Epithelial cell of proximal tubule (primary cell): ENCODE measurements at regions not wholly inside any gene's neighbourhood (a gene's known extent, or its start where the extent isn't known, plus 50 kb on each side); places are given as distances from the start of the nearest gene placed in this dataset.

Source experiments
- DNase-seq: peaks from one replicate; pipeline ENCODE4 v3.0.0-alpha.2; 2011; ENCODE audit warnings: low read depth
- H3K4me3 ChIP-seq: 2 replicates; pipeline ENCODE4 v1.5.1; 2011; ENCODE audit warnings: low read depth, mild to moderate bottlenecking, low read length
- TF ChIP-seq, protein P1 (sequence below): conservative IDR thresholded peaks from 2 replicates; pipeline ENCODE4 v1.5.1; 2012; ENCODE audit warnings: low read depth, mild to moderate bottlenecking, low read length

DNA sequence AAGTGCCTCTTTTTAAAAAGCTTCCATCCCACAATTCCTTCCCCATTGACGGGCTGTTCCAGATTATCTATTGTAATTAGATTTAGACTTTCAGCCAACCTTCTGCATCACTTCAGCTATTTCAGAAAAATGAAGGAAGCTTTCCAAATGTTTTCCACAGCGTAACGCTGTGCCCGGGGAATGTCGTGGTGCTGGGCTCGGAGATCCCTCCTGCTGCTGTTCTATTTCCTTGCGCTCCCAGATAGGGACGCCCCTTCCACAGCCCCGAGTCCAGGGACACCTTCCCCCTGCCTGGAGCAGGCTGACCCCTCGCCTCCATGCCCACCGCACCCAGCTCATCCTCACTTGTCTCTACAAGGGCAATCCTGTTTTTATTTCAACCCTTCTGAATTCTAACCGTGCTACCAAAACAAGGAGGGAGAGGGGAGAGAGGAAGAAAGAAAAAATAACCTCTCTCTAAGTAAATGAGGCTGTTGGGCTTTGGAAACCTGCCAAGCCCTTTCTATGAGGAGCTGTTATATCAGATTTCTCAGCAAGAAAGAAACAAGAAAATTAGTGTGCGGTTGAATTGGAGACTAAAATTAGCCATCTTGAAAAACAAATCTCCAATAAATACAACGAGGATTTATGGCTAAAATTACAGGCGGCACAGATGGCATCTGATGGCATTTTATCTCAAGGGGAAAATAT lies 366.9 kb downstream of the BRD1 start:
- H3K4me3 ChIP-seq, result no peak overlapping the region
- no peak for DNase-seq
- TF ChIP-seq, protein P1, sequence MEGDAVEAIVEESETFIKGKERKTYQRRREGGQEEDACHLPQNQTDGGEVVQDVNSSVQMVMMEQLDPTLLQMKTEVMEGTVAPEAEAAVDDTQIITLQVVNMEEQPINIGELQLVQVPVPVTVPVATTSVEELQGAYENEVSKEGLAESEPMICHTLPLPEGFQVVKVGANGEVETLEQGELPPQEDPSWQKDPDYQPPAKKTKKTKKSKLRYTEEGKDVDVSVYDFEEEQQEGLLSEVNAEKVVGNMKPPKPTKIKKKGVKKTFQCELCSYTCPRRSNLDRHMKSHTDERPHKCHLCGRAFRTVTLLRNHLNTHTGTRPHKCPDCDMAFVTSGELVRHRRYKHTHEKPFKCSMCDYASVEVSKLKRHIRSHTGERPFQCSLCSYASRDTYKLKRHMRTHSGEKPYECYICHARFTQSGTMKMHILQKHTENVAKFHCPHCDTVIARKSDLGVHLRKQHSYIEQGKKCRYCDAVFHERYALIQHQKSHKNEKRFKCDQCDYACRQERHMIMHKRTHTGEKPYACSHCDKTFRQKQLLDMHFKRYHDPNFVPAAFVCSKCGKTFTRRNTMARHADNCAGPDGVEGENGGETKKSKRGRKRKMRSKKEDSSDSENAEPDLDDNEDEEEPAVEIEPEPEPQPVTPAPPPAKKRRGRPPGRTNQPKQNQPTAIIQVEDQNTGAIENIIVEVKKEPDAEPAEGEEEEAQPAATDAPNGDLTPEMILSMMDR, result no peak

DNA sequence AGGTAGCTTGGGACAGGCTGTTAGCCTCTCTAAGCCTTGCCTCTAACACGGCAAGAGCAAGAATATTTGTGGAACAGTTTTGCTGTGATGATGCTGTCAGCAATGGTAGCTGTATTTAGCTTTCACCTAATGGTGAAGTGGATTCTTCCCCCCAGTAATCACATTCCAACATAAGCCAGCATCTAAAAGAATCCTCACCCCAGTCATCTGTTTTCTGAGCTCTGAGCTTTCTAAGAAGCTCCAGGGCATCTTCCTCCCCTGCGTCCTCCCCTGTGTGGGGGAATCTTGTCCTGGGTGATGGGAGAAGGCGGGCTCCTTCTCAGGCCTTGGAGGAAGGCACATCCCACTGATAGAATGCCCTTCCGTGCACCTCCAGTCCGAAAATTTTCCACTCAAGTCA lies 367.6 kb downstream of the BRD1 start:
- DNase-seq, result no peak
- TF ChIP-seq, protein P1, result no peak
- H3K4me3 ChIP-seq, result no peak overlapping the region

DNA sequence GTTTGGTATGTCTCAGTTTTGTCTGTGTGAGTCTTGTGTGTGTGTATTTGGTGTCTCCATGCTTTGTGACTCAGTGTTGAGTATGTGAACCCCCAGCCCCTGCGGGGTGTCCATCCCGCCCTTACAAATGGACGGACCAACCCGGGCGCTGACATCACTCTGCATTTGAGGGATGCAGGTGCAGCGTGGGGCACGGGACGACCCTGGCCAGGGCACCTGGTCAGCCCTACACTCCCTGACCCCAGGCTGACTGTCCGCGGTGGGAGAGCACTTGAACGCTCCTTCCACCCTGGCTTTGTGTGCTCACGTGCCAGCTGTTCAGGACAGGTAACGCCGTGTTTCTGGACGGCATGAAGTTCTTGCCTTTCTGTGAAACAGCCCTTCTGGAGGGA lies 369.0 kb downstream of the BRD1 start:
- no peak for DNase-seq
- TF ChIP-seq, protein P1, result no peak
- H3K4me3 ChIP-seq, result no peak overlapping the region

DNA sequence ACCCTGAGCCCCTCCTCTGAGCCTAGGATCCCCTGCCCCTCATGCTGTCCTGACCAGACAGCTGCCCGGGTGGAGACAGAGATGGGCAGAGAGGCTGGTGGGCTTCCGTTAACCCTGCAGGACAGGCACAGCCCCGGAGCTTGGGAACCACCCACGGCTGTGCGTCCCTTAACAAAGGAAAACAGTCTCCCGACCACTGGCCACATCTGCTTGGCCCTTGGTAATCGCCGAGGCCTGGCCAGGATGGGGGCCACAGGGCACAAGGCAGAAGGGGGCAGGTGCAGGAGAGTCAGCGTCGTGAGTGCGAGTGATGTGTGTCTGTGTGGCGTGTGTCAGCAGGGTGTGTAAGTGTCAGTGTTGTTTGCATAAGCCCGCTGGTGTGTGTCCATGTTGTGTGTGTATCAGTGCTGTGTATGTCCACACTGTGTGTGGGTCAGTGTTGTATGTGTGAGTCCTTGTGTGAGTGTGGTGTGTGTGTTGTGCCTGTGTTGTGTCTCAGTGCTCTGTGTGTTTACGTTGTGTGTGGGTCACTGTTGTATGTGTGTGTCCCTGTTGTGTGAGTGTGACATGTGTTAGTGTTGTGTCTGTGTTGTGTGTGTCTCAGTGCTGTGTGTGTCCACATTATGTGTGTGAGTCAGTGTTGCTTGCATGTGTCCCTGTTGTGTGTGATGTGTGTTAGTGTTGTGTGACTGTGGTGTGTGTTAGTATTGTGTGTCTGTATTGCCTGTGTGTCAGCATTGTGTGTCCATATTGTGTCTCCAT lies 369.5 kb downstream of the BRD1 start:
- H3K4me3 ChIP-seq, result no peak overlapping the region
- TF ChIP-seq, protein P1, result no peak
- no peak for DNase-seq

DNA sequence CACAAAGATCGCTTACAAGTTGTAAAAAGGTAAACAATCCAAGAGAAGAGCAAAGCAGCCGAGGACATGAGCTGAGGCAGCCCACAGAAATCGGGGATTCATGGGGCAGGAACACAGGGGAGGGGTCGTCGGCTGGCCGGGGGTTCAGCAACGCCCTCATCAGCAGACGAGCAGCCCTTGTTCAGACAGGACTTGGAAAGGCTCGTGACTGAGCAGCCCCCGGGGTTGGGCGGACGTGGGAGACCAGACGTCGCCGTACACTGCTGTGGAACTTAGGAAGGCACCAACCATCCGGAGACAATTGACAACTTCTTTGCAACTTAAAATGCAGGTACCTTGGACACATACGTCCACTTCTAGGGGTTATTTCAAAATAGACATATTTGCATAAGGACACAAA lies 370.5 kb downstream of the BRD1 start:
- no peak overlapping the region for H3K4me3 ChIP-seq
- TF ChIP-seq, protein P1, result no peak
- DNase-seq, result no peak

DNA sequence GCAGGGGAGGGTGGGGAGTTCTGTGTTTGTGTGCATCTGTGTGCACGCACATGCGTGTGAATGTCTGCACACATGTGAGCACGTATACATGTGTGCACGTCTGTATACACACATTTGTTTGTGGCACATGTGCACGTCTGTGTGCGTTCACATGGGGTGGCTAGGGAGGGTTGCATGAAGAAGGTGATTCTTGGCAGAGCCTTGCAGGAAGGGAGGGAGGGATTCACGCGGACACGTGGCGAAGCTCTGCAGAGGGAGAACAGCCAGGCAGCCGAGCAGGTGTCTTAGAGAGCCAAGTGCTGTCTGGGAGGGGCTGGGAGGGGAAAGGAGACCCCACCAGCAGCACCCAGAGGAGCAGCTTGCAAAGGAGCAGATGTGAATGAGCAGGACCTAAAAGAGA lies 372.1 kb downstream of the BRD1 start:
- TF ChIP-seq, protein P1, result no peak
- DNase-seq, result no peak
- H3K4me3 ChIP-seq, result no peak overlapping the region
